ENCODE measurements at regions not wholly inside any gene's neighbourhood (a gene's known extent, or its start where the extent isn't known, plus 50 kb on each side); places are given as distances from the start of the nearest gene placed in this dataset.

- TF ChIP-seq CTCF (IDR thresholded peaks at IDR 0.05): no peak
- 74 to 81% methylated on average over 4 of the region's 4 CpGs for WGBS, 2 donors
- ATAC-seq: no peak
These were observed 510.2 kb upstream of the LCORL start for GRCh38 chr4:18531731-18532130.

GRCh38 chr4:18529482-18529881, 507.9 kb upstream of the LCORL start:
- H3K4me1 ChIP-seq: peaks cover 0 to 8% (median 0%) of the 10 kb centered on the region in 3 donors
- no peak for FAIRE-seq

More at GRCh38 chr4:18531731-18532130, 510.2 kb upstream of the LCORL start:
- Histone ChIP-seq H3K27ac (no peak overlapping the region), H3K27me3 (no peaks in the 10 kb centered on the region), H3K4me1 (peaks cover 0 to 8% (median 0%) of the 10 kb centered on the region in 3 donors), H3K4me3 (no peak overlapping the region), H3K9me3 (no peaks in the 10 kb centered on the region), H3K36me3 (no peaks in the 10 kb centered on the region)
- intact Hi-C loops (cut with DNase I): no loop called here
- DNase-seq (no peak), FAIRE-seq (no peak)

GRCh38 chr4:18524667-18525066, 503.1 kb upstream of the LCORL start:
- intact Hi-C loops (cut with DNase I): no loop called here
- 6 to 14% methylated on average over 4 of the region's 4 CpGs for WGBS, 2 donors
- no peak overlapping the region for H3K27ac ChIP-seq

More at GRCh38 chr4:18529482-18529881, 507.9 kb upstream of the LCORL start:
- TF ChIP-seq CTCF (IDR thresholded peaks at IDR 0.05): no peak
- H3K36me3 ChIP-seq: no peaks in the 10 kb centered on the region
- DNase-seq (no peak), ATAC-seq (peak in 1 of 4 donors; percentile 72)
- no peak overlapping the region for H3K27ac ChIP-seq
- intact Hi-C loops (cut with DNase I): no loop called here
- H3K9me3 ChIP-seq: no peaks in the 10 kb centered on the region
- no peak overlapping the region for H3K4me3 ChIP-seq
- no peaks in the 10 kb centered on the region for H3K27me3 ChIP-seq

GRCh38 chr4:18518098-18518497, 496.5 kb upstream of the LCORL start:
- no peak overlapping the region for H3K4me3 ChIP-seq
- peaks cover 0 to 9% (median 0%) of the 10 kb centered on the region in 4 donors for H3K27me3 ChIP-seq
- 13 to 21% methylated on average over 3 of the region's 3 CpGs for WGBS, 2 donors
- H3K27ac ChIP-seq: no peak overlapping the region
- TF ChIP-seq CTCF (IDR thresholded peaks at IDR 0.05): no peak
- ATAC-seq (peak in 1 of 4 donors; percentile 49), FAIRE-seq (no peak), DNase-seq (no peak)
- no peaks in the 10 kb centered on the region for H3K36me3 ChIP-seq
- H3K9me3 ChIP-seq: no peaks in the 10 kb centered on the region
- intact Hi-C loops (cut with DNase I): no loop called here
- H3K4me1 ChIP-seq: no peaks in the 10 kb centered on the region

More at GRCh38 chr4:18524667-18525066, 503.1 kb upstream of the LCORL start:
- Histone ChIP-seq H3K4me3 (no peak overlapping the region), H3K36me3 (no peaks in the 10 kb centered on the region), H3K9me3 (no peaks in the 10 kb centered on the region), H3K27me3 (peaks cover 0 to 3% (median 0%) of the 10 kb centered on the region in 4 donors), H3K4me1 (peaks cover 0 to 8% (median 0%) of the 10 kb centered on the region in 3 donors)
- peak in 2 of 6 donors; percentile 13 to 21 for DNase-seq
- TF ChIP-seq CTCF (IDR thresholded peaks at IDR 0.05): no peak
- no peak for FAIRE-seq
- ATAC-seq: peak in 3 of 4 donors; percentile 65 to 78 (median 67)

- Histone ChIP-seq H3K36me3 (no peaks in the 10 kb centered on the region), H3K4me3 (no peak overlapping the region), H3K4me1 (no peaks in the 10 kb centered on the region), H3K27me3 (no peaks in the 10 kb centered on the region), H3K9me3 (no peaks in the 10 kb centered on the region), H3K27ac (no peak overlapping the region)
- intact Hi-C loops (cut with DNase I): no loop called here
- FAIRE-seq (no peak), ATAC-seq (no peak), DNase-seq (no peak)
- no peak for TF ChIP-seq CTCF (IDR thresholded peaks at IDR 0.05)
These were observed 492.3 kb upstream of the LCORL start for GRCh38 chr4:18513861-18514260.
